ENCODE measurements at regions not wholly inside any gene's neighbourhood (a gene's known extent, or its start where the extent isn't known, plus 50 kb on each side); places are given as distances from the start of the nearest gene placed in this dataset.

DNA sequence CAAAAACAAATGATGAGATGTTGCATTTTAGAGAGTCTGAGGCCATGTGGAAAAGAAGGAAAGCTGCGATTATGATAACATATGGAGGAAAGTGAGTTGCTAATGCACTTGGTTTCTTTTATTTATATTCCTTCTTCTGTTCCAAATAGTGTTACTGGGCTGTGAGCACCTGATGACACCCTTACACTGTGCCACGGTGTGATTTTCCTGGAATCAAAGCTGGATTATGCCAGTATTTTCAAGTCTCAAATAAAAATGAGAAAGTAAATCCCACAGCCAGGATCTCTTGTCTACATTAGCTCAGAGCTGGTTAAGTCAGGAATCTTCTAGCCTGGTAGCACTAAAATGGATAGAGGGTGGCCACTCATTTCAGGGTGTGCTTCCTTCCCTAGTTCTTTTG is 670.8 kb downstream of the TDRD15 start:
- DNase-seq (ENCODE audit: extremely low spot score in 2 of 2), result no peak
- Histone ChIP-seq H3K9me3 (no peaks in the 10 kb centered on the region), H3K36me3 (no peaks in the 10 kb centered on the region), H3K27ac (no peak overlapping the region), H3K4me3 (no peak overlapping the region), H3K4me1 (no peaks in the 10 kb centered on the region), H3K27me3 (no peaks in the 10 kb centered on the region)
- no peak for TF ChIP-seq POLR2AphosphoS5 (IDR thresholded peaks at IDR 0.05; ENCODE audit: insufficient read depth in 1 of 2, low read depth in 1 of 2)
- TF ChIP-seq, protein P1, sequence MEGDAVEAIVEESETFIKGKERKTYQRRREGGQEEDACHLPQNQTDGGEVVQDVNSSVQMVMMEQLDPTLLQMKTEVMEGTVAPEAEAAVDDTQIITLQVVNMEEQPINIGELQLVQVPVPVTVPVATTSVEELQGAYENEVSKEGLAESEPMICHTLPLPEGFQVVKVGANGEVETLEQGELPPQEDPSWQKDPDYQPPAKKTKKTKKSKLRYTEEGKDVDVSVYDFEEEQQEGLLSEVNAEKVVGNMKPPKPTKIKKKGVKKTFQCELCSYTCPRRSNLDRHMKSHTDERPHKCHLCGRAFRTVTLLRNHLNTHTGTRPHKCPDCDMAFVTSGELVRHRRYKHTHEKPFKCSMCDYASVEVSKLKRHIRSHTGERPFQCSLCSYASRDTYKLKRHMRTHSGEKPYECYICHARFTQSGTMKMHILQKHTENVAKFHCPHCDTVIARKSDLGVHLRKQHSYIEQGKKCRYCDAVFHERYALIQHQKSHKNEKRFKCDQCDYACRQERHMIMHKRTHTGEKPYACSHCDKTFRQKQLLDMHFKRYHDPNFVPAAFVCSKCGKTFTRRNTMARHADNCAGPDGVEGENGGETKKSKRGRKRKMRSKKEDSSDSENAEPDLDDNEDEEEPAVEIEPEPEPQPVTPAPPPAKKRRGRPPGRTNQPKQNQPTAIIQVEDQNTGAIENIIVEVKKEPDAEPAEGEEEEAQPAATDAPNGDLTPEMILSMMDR (IDR thresholded peaks at IDR 0.05), result no peak
- TF ChIP-seq POLR2A (IDR thresholded peaks at IDR 0.05), result no peak
- intact Hi-C loops (cut with DNase I), result no loop called here

DNA sequence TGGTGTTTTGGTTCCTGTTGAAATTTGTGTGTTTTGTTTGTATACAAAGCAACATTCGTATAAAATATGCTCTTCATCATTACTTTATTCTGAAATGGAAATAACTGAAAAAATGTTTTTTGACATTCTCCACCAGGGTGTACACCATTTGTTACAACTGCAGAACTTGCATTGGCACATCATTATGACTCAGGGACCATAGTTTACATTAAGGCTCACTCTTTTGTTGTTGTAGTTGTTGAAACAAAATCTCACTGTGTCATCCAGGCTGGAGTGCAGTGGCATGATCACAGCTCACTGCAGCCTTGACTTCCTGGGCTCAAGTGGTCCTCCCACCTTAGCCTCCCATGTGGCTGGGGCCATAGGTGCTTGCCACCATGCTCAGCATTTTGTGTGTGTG is 676.6 kb downstream of the TDRD15 start:
- H3K4me1 ChIP-seq, result no peaks in the 10 kb centered on the region
- H3K4me3 ChIP-seq, result no peak overlapping the region
- H3K27me3 ChIP-seq, result no peaks in the 10 kb centered on the region
- TF ChIP-seq, protein P1 (IDR thresholded peaks at IDR 0.05), result no peak
- TF ChIP-seq POLR2AphosphoS5 (IDR thresholded peaks at IDR 0.05; ENCODE audit: insufficient read depth in 1 of 2, low read depth in 1 of 2) (no peak), POLR2A (IDR thresholded peaks at IDR 0.05) (no peak)
- H3K9me3 ChIP-seq, result no peaks in the 10 kb centered on the region
- no peaks in the 10 kb centered on the region for H3K36me3 ChIP-seq
- H3K27ac ChIP-seq, result no peak overlapping the region
- DNase-seq (ENCODE audit: extremely low spot score in 2 of 2), result no peak
- intact Hi-C loops (cut with DNase I), result no loop called here

DNA sequence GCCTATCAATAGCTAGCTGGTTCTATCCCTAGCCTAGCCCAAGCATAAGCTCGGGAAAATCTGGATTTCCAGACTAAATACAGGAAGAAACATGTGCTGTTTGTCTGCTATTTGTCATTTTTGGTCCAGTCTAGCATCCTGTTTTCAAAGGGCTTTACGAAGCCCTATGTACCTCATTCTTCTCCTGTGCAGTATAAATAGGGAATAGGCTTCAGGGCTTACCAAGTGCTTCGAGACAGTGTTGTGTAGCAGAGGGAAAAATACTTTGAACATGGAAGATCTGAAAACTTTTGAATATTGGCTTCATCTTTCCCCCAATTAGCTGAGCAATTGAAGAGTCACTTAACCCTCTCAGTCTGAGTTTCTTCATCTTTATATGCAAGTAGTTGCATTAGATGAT is 679.8 kb downstream of the TDRD15 start:
- intact Hi-C loops (cut with DNase I), result no loop called here
- DNase-seq (ENCODE audit: extremely low spot score in 2 of 2), result no peak
- no peaks in the 10 kb centered on the region for H3K36me3 ChIP-seq

DNA sequence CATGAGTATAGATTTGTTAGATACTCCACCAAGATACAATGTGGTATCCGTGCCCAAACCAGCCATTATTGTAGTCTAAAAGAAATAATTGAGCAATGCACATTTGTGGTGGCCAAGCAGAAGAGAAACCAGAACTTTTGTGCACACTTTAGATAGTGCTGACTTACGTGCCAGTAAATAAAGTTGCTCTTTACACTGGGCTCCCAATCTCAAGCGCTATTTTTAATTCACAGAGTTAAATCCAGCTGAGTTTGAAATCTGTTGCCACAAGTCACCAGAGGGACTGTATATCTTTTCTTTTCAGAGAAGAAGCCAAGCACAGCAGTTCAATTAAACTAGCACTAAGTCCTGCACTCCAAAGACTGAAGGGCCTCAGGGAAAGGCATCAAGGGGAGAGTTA is 680.4 kb downstream of the TDRD15 start:
- H3K27me3 ChIP-seq, result no peaks in the 10 kb centered on the region
- DNase-seq (ENCODE audit: extremely low spot score in 2 of 2), result no peak
- intact Hi-C loops (cut with DNase I), result no loop called here
- no peaks in the 10 kb centered on the region for H3K36me3 ChIP-seq
- no peak overlapping the region for H3K4me3 ChIP-seq
- H3K27ac ChIP-seq, result no peak overlapping the region
- H3K9me3 ChIP-seq, result no peaks in the 10 kb centered on the region
- TF ChIP-seq POLR2A (IDR thresholded peaks at IDR 0.05) (no peak), POLR2AphosphoS5 (IDR thresholded peaks at IDR 0.05; ENCODE audit: insufficient read depth in 1 of 2, low read depth in 1 of 2) (no peak)
- TF ChIP-seq, protein P1 (IDR thresholded peaks at IDR 0.05), result no peak
- no peaks in the 10 kb centered on the region for H3K4me1 ChIP-seq

More for the DNA sequence above, 679.8 kb downstream of the TDRD15 start:
- no peak overlapping the region for H3K4me3 ChIP-seq
- H3K27ac ChIP-seq, result no peak overlapping the region
- H3K9me3 ChIP-seq, result no peaks in the 10 kb centered on the region
- H3K27me3 ChIP-seq, result no peaks in the 10 kb centered on the region
- H3K4me1 ChIP-seq, result no peaks in the 10 kb centered on the region
- no peak for TF ChIP-seq POLR2A (IDR thresholded peaks at IDR 0.05)
- TF ChIP-seq, protein P1 (IDR thresholded peaks at IDR 0.05), result no peak
- TF ChIP-seq POLR2AphosphoS5 (IDR thresholded peaks at IDR 0.05; ENCODE audit: insufficient read depth in 1 of 2, low read depth in 1 of 2), result no peak

DNA sequence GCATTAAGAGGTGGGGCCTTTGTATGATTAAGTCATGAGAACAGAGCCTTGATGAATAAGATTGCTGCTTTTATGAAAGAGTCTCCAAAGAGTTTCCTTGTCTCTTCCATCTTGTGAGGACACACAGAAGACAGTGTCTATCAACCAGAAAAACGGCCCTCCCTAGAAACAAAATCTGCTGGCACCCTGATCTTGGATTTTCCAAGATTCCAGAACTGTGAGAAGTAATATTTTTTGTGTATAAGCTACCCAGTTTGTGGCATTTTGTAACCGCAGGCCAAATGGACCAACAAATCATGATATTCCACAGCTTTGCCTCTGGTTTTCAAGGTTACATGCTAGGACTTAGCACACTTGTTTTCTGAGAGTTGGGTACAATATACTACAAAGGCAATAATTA is 687.8 kb downstream of the TDRD15 start:
- Histone ChIP-seq H3K4me1 (no peaks in the 10 kb centered on the region), H3K27me3 (no peaks in the 10 kb centered on the region), H3K4me3 (no peak overlapping the region), H3K9me3 (no peaks in the 10 kb centered on the region), H3K36me3 (no peaks in the 10 kb centered on the region), H3K27ac (no peak overlapping the region)
- TF ChIP-seq POLR2AphosphoS5 (IDR thresholded peaks at IDR 0.05; ENCODE audit: insufficient read depth in 1 of 2, low read depth in 1 of 2), result no peak
- no peak for TF ChIP-seq POLR2A (IDR thresholded peaks at IDR 0.05)
- TF ChIP-seq, protein P1 (IDR thresholded peaks at IDR 0.05), result no peak
- no peak for DNase-seq (ENCODE audit: extremely low spot score in 2 of 2)
- intact Hi-C loops (cut with DNase I), result no loop called here

Data from vagina (tissue), 2 donors.